ENCODE measurements at regions not wholly inside any gene's neighbourhood (a gene's known extent, or its start where the extent isn't known, plus 50 kb on each side); places are given as distances from the start of the nearest gene placed in this dataset.
A peak's percentile ranks its signal among the peaks of the same experiment; 100 is the strongest.

- Histone ChIP-seq H3K9me3 (ENCODE audit: control insufficient read depth in 3 of 3, low read length in 3 of 3) (no peaks in the 10 kb centered on the region), H3K36me3 (ENCODE audit: control insufficient read depth in 3 of 3, insufficient read depth in 3 of 3, low read length in 3 of 3) (no peaks in the 10 kb centered on the region), H3K27ac (ENCODE audit: low read depth, low read length) (no peak overlapping the region)
These were observed 272.5 kb downstream of the CLIC5 start for GRCh38 chr6:45743028-45743615.

DNA sequence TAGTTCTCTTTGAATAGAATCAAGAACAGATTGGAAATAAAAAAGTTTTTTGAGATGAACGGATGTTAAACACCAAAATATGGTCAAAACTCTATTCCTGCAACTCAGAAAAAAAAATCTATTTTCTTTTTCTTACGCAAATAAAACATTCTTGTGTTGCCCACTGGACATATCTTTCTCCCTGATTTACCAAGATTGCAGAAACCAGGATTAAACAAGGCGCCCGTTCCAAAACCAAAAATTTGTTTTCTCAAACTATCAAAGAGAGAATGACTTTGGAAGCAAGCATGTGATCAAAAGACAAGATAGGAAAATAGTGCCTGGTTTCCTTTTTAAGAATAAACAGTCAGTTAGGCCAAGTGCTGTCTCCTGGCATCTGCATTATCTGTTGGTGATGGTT lies 273.1 kb downstream of the CLIC5 start:
- no peaks in the 10 kb centered on the region for H3K27me3 ChIP-seq (ENCODE audit: control insufficient read depth in 3 of 3, insufficient read depth in 3 of 3, low read length in 3 of 3)
- no peak overlapping the region for H3K9ac ChIP-seq (ENCODE audit: low read depth in 1 of 3, low read length in 3 of 3)
- H3K4me3 ChIP-seq (ENCODE audit: low read length in 3 of 3): no peak overlapping the region
- H3K27ac ChIP-seq (ENCODE audit: low read depth, low read length): no peak overlapping the region
- H3K4me1 ChIP-seq (ENCODE audit: control insufficient read depth in 3 of 3, insufficient read depth in 3 of 3, low read length in 3 of 3): peaks cover 4 to 8% (median 6%) of the 10 kb centered on the region in 3 donors
- no peaks in the 10 kb centered on the region for H3K9me3 ChIP-seq (ENCODE audit: control insufficient read depth in 3 of 3, low read length in 3 of 3)
- no peaks in the 10 kb centered on the region for H3K36me3 ChIP-seq (ENCODE audit: control insufficient read depth in 3 of 3, insufficient read depth in 3 of 3, low read length in 3 of 3)

More at GRCh38 chr6:45743028-45743615, 272.5 kb downstream of the CLIC5 start:
- peaks cover 4 to 8% (median 6%) of the 10 kb centered on the region in 3 donors for H3K4me1 ChIP-seq (ENCODE audit: control insufficient read depth in 3 of 3, insufficient read depth in 3 of 3, low read length in 3 of 3)
- no peak overlapping the region for H3K9ac ChIP-seq (ENCODE audit: low read depth in 1 of 3, low read length in 3 of 3)
- H3K27me3 ChIP-seq (ENCODE audit: control insufficient read depth in 3 of 3, insufficient read depth in 3 of 3, low read length in 3 of 3): no peaks in the 10 kb centered on the region
- no peak overlapping the region for H3K4me3 ChIP-seq (ENCODE audit: low read length in 3 of 3)

GRCh38 chr6:45741437-45742171 lies 274.1 kb downstream of the CLIC5 start:
- Histone ChIP-seq H3K36me3 (ENCODE audit: control insufficient read depth in 3 of 3, insufficient read depth in 3 of 3, low read length in 3 of 3) (no peaks in the 10 kb centered on the region), H3K27ac (ENCODE audit: low read depth, low read length) (peak overlapping the region; percentile 17), H3K4me1 (ENCODE audit: control insufficient read depth in 3 of 3, insufficient read depth in 3 of 3, low read length in 3 of 3) (peaks cover 4 to 8% (median 6%) of the 10 kb centered on the region in 3 donors), H3K27me3 (ENCODE audit: control insufficient read depth in 3 of 3, insufficient read depth in 3 of 3, low read length in 3 of 3) (no peaks in the 10 kb centered on the region), H3K9ac (ENCODE audit: low read depth in 1 of 3, low read length in 3 of 3) (no peak overlapping the region), H3K4me3 (ENCODE audit: low read length in 3 of 3) (no peak overlapping the region), H3K9me3 (ENCODE audit: control insufficient read depth in 3 of 3, low read length in 3 of 3) (no peaks in the 10 kb centered on the region)

- no peak overlapping the region for H3K4me3 ChIP-seq (ENCODE audit: low read length in 3 of 3)
- no peaks in the 10 kb centered on the region for H3K9me3 ChIP-seq (ENCODE audit: control insufficient read depth in 3 of 3, low read length in 3 of 3)
- no peaks in the 10 kb centered on the region for H3K36me3 ChIP-seq (ENCODE audit: control insufficient read depth in 3 of 3, insufficient read depth in 3 of 3, low read length in 3 of 3)
- H3K27me3 ChIP-seq (ENCODE audit: control insufficient read depth in 3 of 3, insufficient read depth in 3 of 3, low read length in 3 of 3): no peaks in the 10 kb centered on the region
- no peak overlapping the region for H3K27ac ChIP-seq (ENCODE audit: low read depth, low read length)
- peaks cover 4 to 8% (median 6%) of the 10 kb centered on the region in 3 donors for H3K4me1 ChIP-seq (ENCODE audit: control insufficient read depth in 3 of 3, insufficient read depth in 3 of 3, low read length in 3 of 3)
- no peak overlapping the region for H3K9ac ChIP-seq (ENCODE audit: low read depth in 1 of 3, low read length in 3 of 3)
These were observed 276.6 kb downstream of the CLIC5 start for GRCh38 chr6:45739058-45739457.

DNA sequence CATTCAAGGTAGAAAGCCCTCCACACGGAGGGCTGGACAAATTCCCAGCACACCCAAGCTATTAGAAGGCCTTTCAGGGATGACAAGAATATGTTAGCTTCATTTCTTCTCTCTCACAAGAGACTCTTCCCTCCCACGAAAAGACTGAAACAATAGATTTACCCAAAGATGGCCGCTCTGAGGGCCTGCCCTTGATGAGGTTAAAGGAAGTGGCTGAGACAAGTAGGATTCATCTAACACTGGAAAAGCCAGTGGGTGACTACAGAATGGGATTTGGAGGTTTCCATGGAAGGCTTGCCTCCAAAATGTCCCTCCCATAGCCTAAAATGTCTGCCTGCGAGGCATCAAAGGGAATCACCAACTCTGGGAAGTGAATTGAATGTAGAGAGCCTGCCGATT lies 277.6 kb downstream of the CLIC5 start:
- Histone ChIP-seq H3K36me3 (ENCODE audit: control insufficient read depth in 3 of 3, insufficient read depth in 3 of 3, low read length in 3 of 3) (no peaks in the 10 kb centered on the region), H3K4me3 (ENCODE audit: low read length in 3 of 3) (no peak overlapping the region), H3K9ac (ENCODE audit: low read depth in 1 of 3, low read length in 3 of 3) (no peak overlapping the region), H3K27ac (ENCODE audit: low read depth, low read length) (no peak overlapping the region), H3K9me3 (ENCODE audit: control insufficient read depth in 3 of 3, low read length in 3 of 3) (no peaks in the 10 kb centered on the region), H3K4me1 (ENCODE audit: control insufficient read depth in 3 of 3, insufficient read depth in 3 of 3, low read length in 3 of 3) (peaks cover 4 to 8% (median 6%) of the 10 kb centered on the region in 3 donors), H3K27me3 (ENCODE audit: control insufficient read depth in 3 of 3, insufficient read depth in 3 of 3, low read length in 3 of 3) (no peaks in the 10 kb centered on the region)

DNA sequence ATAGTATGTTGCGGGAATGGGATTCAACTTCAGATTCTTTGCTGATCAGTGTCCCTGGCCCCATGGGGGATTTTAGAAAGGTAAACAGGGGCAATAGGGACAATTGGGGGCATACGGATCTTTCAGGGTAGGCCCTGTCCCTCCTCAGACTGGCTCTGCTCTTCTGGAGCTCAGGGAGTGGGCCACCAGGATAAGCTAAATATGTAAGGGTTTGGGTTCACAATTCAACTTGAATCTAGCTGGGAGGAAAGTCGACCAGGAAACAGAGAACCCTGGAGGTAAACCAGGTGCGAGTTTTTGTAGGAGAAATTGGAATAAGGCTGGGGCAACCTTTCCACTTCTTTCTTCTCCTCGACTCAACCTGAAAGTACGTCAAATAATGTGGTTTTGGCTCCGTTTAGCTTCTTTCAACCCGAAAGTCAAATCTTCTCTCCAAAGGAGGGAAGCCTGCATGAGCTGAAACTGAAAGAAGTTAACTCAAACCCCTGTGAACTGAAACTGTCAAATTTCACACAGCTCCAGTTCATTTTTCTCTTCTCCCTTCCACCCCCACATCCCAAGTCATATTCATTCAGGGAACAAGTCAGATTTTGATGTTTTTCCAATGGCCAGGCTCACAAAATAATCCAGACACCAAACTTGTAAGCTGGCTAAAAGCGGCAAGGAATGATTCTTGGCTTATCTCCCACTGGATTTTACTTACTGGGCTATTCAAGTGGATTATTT lies 278.2 kb downstream of the CLIC5 start:
- Histone ChIP-seq H3K4me1 (ENCODE audit: control insufficient read depth in 3 of 3, insufficient read depth in 3 of 3, low read length in 3 of 3) (peaks cover 4 to 8% (median 6%) of the 10 kb centered on the region in 3 donors), H3K27ac (ENCODE audit: low read depth, low read length) (no peak overlapping the region), H3K9me3 (ENCODE audit: control insufficient read depth in 3 of 3, low read length in 3 of 3) (no peaks in the 10 kb centered on the region), H3K4me3 (ENCODE audit: low read length in 3 of 3) (no peak overlapping the region), H3K9ac (ENCODE audit: low read depth in 1 of 3, low read length in 3 of 3) (no peak overlapping the region), H3K36me3 (ENCODE audit: control insufficient read depth in 3 of 3, insufficient read depth in 3 of 3, low read length in 3 of 3) (no peaks in the 10 kb centered on the region), H3K27me3 (ENCODE audit: control insufficient read depth in 3 of 3, insufficient read depth in 3 of 3, low read length in 3 of 3) (no peaks in the 10 kb centered on the region)

DNA sequence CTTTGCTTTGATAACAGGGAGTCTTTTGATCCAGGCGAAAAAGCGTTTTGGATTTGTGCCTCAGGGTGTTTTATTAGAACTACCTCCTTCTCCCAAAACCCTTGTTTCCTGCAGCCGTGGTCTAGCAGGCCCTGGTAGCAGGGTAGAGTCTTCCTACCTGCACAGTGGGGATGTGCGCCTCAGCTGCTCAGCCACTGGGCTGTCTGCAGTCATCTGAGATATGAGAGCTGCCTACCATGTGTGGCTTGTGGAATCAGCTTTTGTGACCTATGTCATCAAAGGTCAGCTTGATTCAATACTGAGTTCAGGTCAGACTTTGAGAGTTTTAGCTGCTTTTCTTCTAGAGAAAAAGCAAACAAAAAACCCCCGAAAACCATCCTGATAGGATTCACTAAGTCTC lies 279.5 kb downstream of the CLIC5 start:
- H3K27me3 ChIP-seq (ENCODE audit: control insufficient read depth in 3 of 3, insufficient read depth in 3 of 3, low read length in 3 of 3): no peaks in the 10 kb centered on the region
- no peak overlapping the region for H3K9ac ChIP-seq (ENCODE audit: low read depth in 1 of 3, low read length in 3 of 3)
- peaks cover 0 to 2% (median under 1%) of the 10 kb centered on the region in 3 donors for H3K4me1 ChIP-seq (ENCODE audit: control insufficient read depth in 3 of 3, insufficient read depth in 3 of 3, low read length in 3 of 3)
- no peaks in the 10 kb centered on the region for H3K9me3 ChIP-seq (ENCODE audit: control insufficient read depth in 3 of 3, low read length in 3 of 3)
- no peak overlapping the region for H3K4me3 ChIP-seq (ENCODE audit: low read length in 3 of 3)
- no peak overlapping the region for H3K27ac ChIP-seq (ENCODE audit: low read depth, low read length)
- H3K36me3 ChIP-seq (ENCODE audit: control insufficient read depth in 3 of 3, insufficient read depth in 3 of 3, low read length in 3 of 3): no peaks in the 10 kb centered on the region

- Histone ChIP-seq H3K27ac (ENCODE audit: low read depth, low read length) (no peak overlapping the region), H3K9ac (ENCODE audit: low read depth in 1 of 3, low read length in 3 of 3) (no peak overlapping the region), H3K27me3 (ENCODE audit: control insufficient read depth in 3 of 3, insufficient read depth in 3 of 3, low read length in 3 of 3) (peaks cover 0 to 3% (median 0%) of the 10 kb centered on the region in 3 donors), H3K4me3 (ENCODE audit: low read length in 3 of 3) (no peak overlapping the region), H3K9me3 (ENCODE audit: control insufficient read depth in 3 of 3, low read length in 3 of 3) (no peaks in the 10 kb centered on the region), H3K36me3 (ENCODE audit: control insufficient read depth in 3 of 3, insufficient read depth in 3 of 3, low read length in 3 of 3) (no peaks in the 10 kb centered on the region), H3K4me1 (ENCODE audit: control insufficient read depth in 3 of 3, insufficient read depth in 3 of 3, low read length in 3 of 3) (no peaks in the 10 kb centered on the region)
These were observed 282.9 kb downstream of the CLIC5 start for GRCh38 chr6:45732731-45733130.

DNA sequence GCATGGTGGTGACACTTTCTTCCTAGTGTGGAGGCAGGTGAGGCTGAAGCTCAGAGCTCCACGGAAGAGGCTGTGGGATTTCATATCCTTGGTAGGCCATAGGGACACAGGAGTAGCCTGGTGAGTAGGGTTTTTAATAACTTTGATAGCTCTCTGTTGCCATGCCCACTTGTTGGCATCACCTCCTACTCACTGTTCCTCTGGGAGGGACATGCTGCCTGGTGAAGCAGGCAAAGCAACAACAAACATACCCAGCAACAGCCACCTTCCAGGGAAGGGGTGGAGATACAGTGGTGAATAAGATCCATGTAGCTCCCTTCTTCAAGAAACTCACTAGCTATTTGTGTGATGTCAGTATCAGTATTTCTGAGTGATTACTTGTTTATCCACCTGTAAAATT lies 285.4 kb downstream of the CLIC5 start:
- no peaks in the 10 kb centered on the region for H3K36me3 ChIP-seq (ENCODE audit: control insufficient read depth in 3 of 3, insufficient read depth in 3 of 3, low read length in 3 of 3)
- no peak overlapping the region for H3K4me3 ChIP-seq (ENCODE audit: low read length in 3 of 3)
- H3K4me1 ChIP-seq (ENCODE audit: control insufficient read depth in 3 of 3, insufficient read depth in 3 of 3, low read length in 3 of 3): peaks cover 0 to 3% (median 0%) of the 10 kb centered on the region in 3 donors
- no peak overlapping the region for H3K9ac ChIP-seq (ENCODE audit: low read depth in 1 of 3, low read length in 3 of 3)
- H3K27me3 ChIP-seq (ENCODE audit: control insufficient read depth in 3 of 3, insufficient read depth in 3 of 3, low read length in 3 of 3): peaks cover 0 to 3% (median 0%) of the 10 kb centered on the region in 3 donors
- H3K27ac ChIP-seq (ENCODE audit: low read depth, low read length): no peak overlapping the region
- no peaks in the 10 kb centered on the region for H3K9me3 ChIP-seq (ENCODE audit: control insufficient read depth in 3 of 3, low read length in 3 of 3)

DNA sequence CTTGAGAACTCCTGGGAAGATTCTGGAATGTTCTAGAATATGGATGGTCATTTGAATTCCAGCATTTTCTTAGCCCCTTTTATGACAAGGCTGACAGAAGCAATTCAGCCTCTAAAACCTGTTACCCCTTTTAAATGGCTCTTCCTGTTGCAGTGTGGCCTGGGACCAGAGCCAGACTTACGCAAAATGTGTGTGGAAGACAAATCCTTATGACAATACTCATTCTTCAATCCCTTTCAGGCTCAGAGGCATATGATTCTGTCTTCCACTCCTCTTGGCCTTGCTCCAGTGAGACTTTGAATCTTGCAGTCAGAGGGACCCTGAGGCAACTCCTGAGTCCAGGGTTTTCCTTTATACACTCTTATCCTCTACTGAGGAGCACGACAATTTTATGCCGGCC lies 287.0 kb downstream of the CLIC5 start:
- Histone ChIP-seq H3K36me3 (ENCODE audit: control insufficient read depth in 3 of 3, insufficient read depth in 3 of 3, low read length in 3 of 3) (no peaks in the 10 kb centered on the region), H3K27ac (ENCODE audit: low read depth, low read length) (no peak overlapping the region), H3K4me3 (ENCODE audit: low read length in 3 of 3) (no peak overlapping the region), H3K9me3 (ENCODE audit: control insufficient read depth in 3 of 3, low read length in 3 of 3) (no peaks in the 10 kb centered on the region), H3K4me1 (ENCODE audit: control insufficient read depth in 3 of 3, insufficient read depth in 3 of 3, low read length in 3 of 3) (peaks cover 0 to 3% (median 0%) of the 10 kb centered on the region in 3 donors), H3K27me3 (ENCODE audit: control insufficient read depth in 3 of 3, insufficient read depth in 3 of 3, low read length in 3 of 3) (peaks cover 0 to 3% (median 0%) of the 10 kb centered on the region in 3 donors), H3K9ac (ENCODE audit: low read depth in 1 of 3, low read length in 3 of 3) (no peak overlapping the region)

Data from skeletal muscle tissue (tissue), 3 donors.